Effector memory CD4-positive, alpha-beta T cell (primary cell): ENCODE measurements at regions not wholly inside any gene's neighbourhood (a gene's known extent, or its start where the extent isn't known, plus 50 kb on each side); places are given as distances from the start of the nearest gene placed in this dataset.

Source experiments
- DNase-seq, 3 donors: peaks; one replicate each; pipeline ENCODE4 v3.0.0-alpha.2; 2020
- H3K27ac ChIP-seq: 2 replicates; pipeline ENCODE4 v1.7.0; 2013; ENCODE audit warnings: mild to moderate bottlenecking, low read length, moderate library complexity; ENCODE audit not compliant: insufficient read depth, poor library complexity, severe bottlenecking
- H3K27me3 ChIP-seq: replicated peaks from 2 replicates; pipeline ENCODE4 v1.7.0; 2013; ENCODE audit warnings: mild to moderate bottlenecking, low read length; ENCODE audit not compliant: insufficient read depth, control insufficient read depth, poor library complexity, severe bottlenecking
- H3K36me3 ChIP-seq: 2 replicates; pipeline ENCODE4 v1.7.0; 2013; ENCODE audit warnings: mild to moderate bottlenecking, low read length, moderate library complexity; ENCODE audit not compliant: control insufficient read depth, insufficient read depth
- H3K4me1 ChIP-seq: 2 replicates; pipeline ENCODE4 v1.7.0; 2013; ENCODE audit warnings: low read length, mild to moderate bottlenecking; ENCODE audit not compliant: control insufficient read depth, insufficient read depth, poor library complexity, severe bottlenecking
- H3K4me3 ChIP-seq: 2 replicates; pipeline ENCODE4 v1.7.0; 2013; ENCODE audit warnings: low read length, low read depth, mild to moderate bottlenecking; ENCODE audit not compliant: insufficient read depth, poor library complexity, severe bottlenecking
- H3K9me3 ChIP-seq: 2 replicates; pipeline ENCODE4 v1.7.0; 2013; ENCODE audit warnings: mild to moderate bottlenecking, low read length, moderate library complexity; ENCODE audit not compliant: control insufficient read depth

DNA sequence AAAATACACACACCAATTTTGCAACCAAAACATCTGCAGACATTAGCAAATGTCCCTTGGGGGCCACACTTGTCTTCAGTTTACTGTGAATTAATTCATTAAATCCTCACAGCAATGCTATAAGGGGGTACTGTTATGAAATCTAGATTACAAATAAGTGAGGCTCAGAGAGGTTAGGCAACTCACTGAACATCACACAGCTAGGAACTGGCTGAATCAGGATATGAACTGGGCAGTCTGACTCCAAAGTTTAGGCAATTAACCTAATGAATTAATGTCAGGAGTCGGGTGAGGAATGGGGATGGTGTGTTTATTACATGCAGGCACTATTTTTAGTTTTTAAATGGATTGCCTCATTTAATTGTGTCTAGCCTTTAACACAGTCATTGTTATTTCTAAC, 305.7 kb upstream of the XYLT1 start:
- Histone ChIP-seq H3K27ac (no peak overlapping the region), H3K4me3 (no peak overlapping the region), H3K9me3 (no peaks in the 10 kb centered on the region), H3K4me1 (no peaks in the 10 kb centered on the region), H3K36me3 (no peaks in the 10 kb centered on the region), H3K27me3 (no peaks in the 10 kb centered on the region)
- no peak for DNase-seq

DNA sequence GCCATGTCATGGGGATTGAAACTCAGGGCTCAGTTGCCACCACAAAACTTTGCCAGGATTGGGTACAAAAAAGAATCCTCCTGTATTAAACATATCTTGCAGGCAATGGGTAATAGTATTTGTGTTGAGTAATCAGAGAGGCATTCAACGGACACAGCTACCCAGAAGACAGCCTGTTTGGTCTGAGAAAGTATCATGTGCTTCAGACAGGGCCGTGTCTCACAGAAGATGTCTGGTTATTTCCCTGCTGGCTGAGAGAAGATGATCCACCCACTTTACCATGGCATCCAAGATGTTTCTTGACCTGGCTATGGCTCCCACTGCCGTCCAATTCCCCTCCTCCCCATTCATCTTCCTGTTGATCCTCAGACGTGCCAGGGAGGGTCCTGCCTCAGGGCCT, 304.3 kb upstream of the XYLT1 start:
- Histone ChIP-seq H3K4me1 (no peaks in the 10 kb centered on the region), H3K4me3 (no peak overlapping the region), H3K36me3 (no peaks in the 10 kb centered on the region), H3K27ac (no peak overlapping the region), H3K9me3 (no peaks in the 10 kb centered on the region), H3K27me3 (no peaks in the 10 kb centered on the region)
- DNase-seq, result no peak

DNA sequence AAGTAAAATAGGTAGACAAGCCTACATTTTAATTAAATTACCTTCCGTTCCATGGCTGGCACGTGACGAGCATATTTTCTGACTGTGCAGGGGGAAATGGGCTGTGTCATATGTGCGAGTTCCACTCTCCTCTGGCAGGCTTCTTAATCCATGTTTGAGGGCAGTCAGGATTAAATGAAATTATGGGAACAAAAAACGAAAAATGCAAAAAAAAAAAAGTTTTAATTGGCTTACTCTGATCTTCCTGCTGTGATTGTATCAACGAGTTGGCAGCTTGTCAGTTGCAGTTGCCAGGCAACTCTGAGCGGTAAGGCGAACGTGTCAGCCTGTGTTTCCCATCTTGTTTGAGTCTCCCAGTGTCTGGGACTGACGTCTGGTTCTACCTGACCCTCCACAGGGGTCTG, 302.9 kb upstream of the XYLT1 start:
- no peak overlapping the region for H3K27ac ChIP-seq
- H3K4me3 ChIP-seq, result no peak overlapping the region
- no peaks in the 10 kb centered on the region for H3K9me3 ChIP-seq
- no peak for DNase-seq
- no peaks in the 10 kb centered on the region for H3K27me3 ChIP-seq
- no peaks in the 10 kb centered on the region for H3K4me1 ChIP-seq
- no peaks in the 10 kb centered on the region for H3K36me3 ChIP-seq

DNA sequence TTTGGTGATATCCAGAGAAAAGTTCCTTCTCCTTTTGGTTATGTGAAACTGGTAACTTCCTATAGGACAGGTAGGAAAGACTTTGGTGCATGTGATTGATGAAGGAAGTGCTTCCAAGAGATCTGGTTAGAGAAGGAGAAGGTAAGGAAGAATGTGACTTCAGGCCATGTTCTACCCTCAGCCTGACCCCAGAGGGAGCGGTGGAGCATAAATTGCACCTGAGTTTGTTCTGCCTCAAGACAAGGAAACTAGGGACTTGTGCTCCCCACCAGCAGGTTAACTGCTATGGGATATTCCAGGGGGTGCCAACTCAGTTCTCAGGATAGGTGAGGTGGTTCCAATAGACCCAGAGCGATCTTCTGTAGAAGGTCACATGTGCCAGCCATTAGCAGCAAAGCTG, 299.3 kb upstream of the XYLT1 start:
- H3K27me3 ChIP-seq, result no peaks in the 10 kb centered on the region
- no peak overlapping the region for H3K27ac ChIP-seq
- H3K4me1 ChIP-seq, result no peaks in the 10 kb centered on the region
- no peak overlapping the region for H3K4me3 ChIP-seq
- H3K36me3 ChIP-seq, result no peaks in the 10 kb centered on the region
- no peak for DNase-seq
- no peaks in the 10 kb centered on the region for H3K9me3 ChIP-seq

- no peak overlapping the region for H3K27ac ChIP-seq
- no peak overlapping the region for H3K4me3 ChIP-seq
- H3K27me3 ChIP-seq, result no peaks in the 10 kb centered on the region
- H3K9me3 ChIP-seq, result no peaks in the 10 kb centered on the region
- no peaks in the 10 kb centered on the region for H3K36me3 ChIP-seq
- no peaks in the 10 kb centered on the region for H3K4me1 ChIP-seq
- no peak for DNase-seq
Observed at GRCh38 chr16:17769065-17769464, 298.3 kb upstream of the XYLT1 start.

DNA sequence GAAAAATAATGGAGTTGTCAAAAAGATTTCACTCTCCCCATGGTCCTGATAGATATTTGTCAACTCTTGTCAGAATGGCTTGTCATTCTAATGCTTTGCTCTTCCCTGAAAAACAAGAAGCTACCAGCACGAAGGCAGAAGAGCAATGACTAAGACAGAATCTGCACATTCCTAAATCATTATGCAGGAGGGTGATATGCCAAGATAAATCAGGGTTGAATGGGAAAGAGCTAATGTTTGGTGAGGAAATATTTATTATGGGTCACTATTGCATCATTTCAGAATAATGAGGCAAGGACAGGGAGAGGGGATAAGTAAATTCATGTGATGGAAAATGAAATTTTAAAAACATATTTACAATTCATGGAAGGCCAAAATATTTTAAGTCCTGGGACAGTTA, 297.5 kb upstream of the XYLT1 start:
- Histone ChIP-seq H3K4me1 (no peaks in the 10 kb centered on the region), H3K27me3 (no peaks in the 10 kb centered on the region), H3K36me3 (no peaks in the 10 kb centered on the region), H3K9me3 (no peaks in the 10 kb centered on the region), H3K4me3 (no peak overlapping the region), H3K27ac (no peak overlapping the region)
- DNase-seq, result no peak

DNA sequence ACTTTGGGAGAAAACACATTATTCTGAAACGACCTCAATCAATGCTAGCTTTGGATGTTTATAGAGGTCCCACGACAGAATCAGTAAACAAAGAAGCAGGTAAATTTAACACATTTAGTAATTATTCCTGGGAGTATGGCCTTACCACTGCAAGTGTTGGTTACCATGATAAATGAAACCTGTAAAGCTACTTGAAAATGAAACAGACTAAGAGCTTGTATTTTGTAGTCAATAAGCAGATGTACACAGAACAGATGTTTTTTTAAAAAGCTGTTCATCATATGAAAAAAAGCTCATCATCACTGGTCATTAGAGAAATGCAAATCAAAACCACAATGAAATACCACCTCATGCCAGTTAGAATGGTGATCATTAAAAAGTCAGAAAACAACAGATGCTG, 295.3 kb upstream of the XYLT1 start:
- H3K4me3 ChIP-seq, result no peak overlapping the region
- H3K9me3 ChIP-seq, result no peaks in the 10 kb centered on the region
- no peak overlapping the region for H3K27ac ChIP-seq
- H3K36me3 ChIP-seq, result no peaks in the 10 kb centered on the region
- no peaks in the 10 kb centered on the region for H3K4me1 ChIP-seq
- no peaks in the 10 kb centered on the region for H3K27me3 ChIP-seq
- no peak for DNase-seq

GRCh38 chr16:17759451-17760390, 289.0 kb upstream of the XYLT1 start:
- H3K9me3 ChIP-seq, result no peaks in the 10 kb centered on the region
- DNase-seq, result no peak
- H3K4me1 ChIP-seq, result no peaks in the 10 kb centered on the region
- H3K27me3 ChIP-seq, result no peaks in the 10 kb centered on the region
- no peak overlapping the region for H3K27ac ChIP-seq
- no peaks in the 10 kb centered on the region for H3K36me3 ChIP-seq
- H3K4me3 ChIP-seq, result no peak overlapping the region

DNA sequence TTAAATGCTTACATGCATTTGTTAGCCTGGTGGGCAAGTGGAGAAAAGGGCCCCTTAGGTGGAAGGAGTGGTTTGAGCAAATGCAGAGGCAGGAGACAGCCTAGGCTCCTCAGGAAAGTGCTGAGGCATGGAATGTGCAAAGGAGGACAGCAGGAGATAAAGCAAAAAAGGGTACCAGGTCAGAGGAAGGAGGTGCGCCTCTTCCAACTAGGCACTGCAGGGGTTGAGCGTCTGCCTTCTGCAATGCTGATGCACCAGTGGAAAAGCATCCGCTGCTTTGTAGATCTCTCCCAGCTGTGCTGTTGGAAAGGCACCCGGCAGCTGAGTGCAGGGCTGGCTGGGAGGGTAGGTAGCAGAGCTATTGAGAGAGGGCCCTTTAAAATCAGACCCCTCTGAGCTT, 287.0 kb upstream of the XYLT1 start:
- DNase-seq, result no peak
- Histone ChIP-seq H3K4me1 (no peaks in the 10 kb centered on the region), H3K9me3 (no peaks in the 10 kb centered on the region), H3K27me3 (no peaks in the 10 kb centered on the region), H3K36me3 (no peaks in the 10 kb centered on the region), H3K4me3 (no peak overlapping the region), H3K27ac (no peak overlapping the region)

GRCh38 chr16:17755158-17755557, 284.4 kb upstream of the XYLT1 start:
- H3K27me3 ChIP-seq, result no peaks in the 10 kb centered on the region
- no peak for DNase-seq

More at GRCh38 chr16:17755158-17755557, 284.4 kb upstream of the XYLT1 start:
- Histone ChIP-seq H3K4me3 (no peak overlapping the region), H3K27ac (no peak overlapping the region), H3K9me3 (no peaks in the 10 kb centered on the region), H3K4me1 (no peaks in the 10 kb centered on the region), H3K36me3 (no peaks in the 10 kb centered on the region)
